Lower leg skin (tissue), 3 donors: ENCODE measurements at regions not wholly inside any gene's neighbourhood (a gene's known extent, or its start where the extent isn't known, plus 50 kb on each side); places are given as distances from the start of the nearest gene placed in this dataset.

ENCODE experiments used
- CTCF ChIP-seq, 3 donors: fragments of 450-650 bp; IDR thresholded peaks; one replicate each; pipeline ENCODE4 v1.5.1; 2016; ENCODE audit warnings: antibody characterized with exemption in 3 of 3, mild to moderate bottlenecking in 3 of 3, moderate library complexity in 2 of 3
- POLR2A ChIP-seq, 2 donors: fragments of 450-650 bp; IDR thresholded peaks; one replicate each; pipeline ENCODE4 v1.6.1; 2016 to 2017; ENCODE audit warnings: antibody characterized with exemption in 2 of 2, mild to moderate bottlenecking in 1 of 2, moderate library complexity in 1 of 2

DNA sequence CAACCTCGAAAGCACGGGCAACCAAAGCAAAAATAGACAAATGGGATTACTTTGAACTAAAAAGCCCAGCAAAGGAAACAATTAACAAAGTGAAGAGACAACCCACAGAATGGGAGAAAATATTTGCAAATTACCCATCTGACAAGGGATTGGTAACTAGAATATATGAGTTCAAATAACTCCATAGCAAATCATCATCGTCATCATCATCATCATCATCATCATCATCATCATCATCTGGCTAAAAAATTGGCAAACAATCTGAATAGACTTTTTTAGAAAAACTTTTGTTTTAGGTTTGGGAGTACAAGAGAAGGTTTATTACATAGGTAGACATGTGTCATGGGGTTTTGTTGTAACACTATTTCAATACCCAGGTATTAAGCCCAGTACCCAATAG, 1239.3 kb upstream of the FAM98A start:
- TF ChIP-seq POLR2A (IDR thresholded peaks at IDR 0.05) (no peak), CTCF (IDR thresholded peaks at IDR 0.05) (no peak)
